ENCODE measurements at regions not wholly inside any gene's neighbourhood (a gene's known extent, or its start where the extent isn't known, plus 50 kb on each side); places are given as distances from the start of the nearest gene placed in this dataset.

DNA sequence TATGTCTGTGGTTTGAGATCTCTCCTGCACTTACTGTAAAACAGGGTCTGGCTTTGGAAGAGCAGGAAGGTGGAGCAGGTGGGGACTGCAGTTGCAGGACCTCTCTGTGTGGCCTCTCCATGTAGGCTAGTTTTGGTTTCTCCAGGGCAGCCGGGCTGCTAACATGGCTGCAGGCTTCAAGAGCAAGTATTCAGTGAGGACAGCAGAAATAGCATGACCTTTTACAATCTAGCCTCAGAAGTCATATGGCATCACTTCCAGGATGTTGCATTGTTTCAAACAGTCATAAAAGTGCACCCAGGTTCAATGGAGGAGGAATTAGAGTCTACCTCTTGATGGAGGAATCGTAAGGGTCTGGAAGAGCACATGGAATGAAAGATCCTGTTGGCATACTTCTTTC lies 728.7 kb downstream of the NTRK3 start:
- RAD21 ChIA-PET (ENCODE audit: low non-redundant PET in 1 of 2, low total read pairs in 2 of 2, uncharacterized antibody in 2 of 2, unreplicated experiment in 2 of 2): no interaction called here
- Histone ChIP-seq H3K4me2 (ENCODE audit: low read length) (no peak overlapping the region), H3K79me2 (ENCODE audit: insufficient read depth, low read length) (no peaks in the 10 kb centered on the region), H3K27me3 (ENCODE audit: insufficient read depth, low read length) (no peaks in the 10 kb centered on the region), H3K9me3 (ENCODE audit: control insufficient read depth in 1 of 2, insufficient read depth in 1 of 2, low read depth in 1 of 2, low read length in 2 of 2) (peaks cover 11 to 22% of the 10 kb centered on the region in 2 experiments; a peak in 2 of 4 replicates), H2AFZ (ENCODE audit: low read depth, low read length, poor library complexity, severe bottlenecking) (no peak overlapping the region), H3K9me2 (ENCODE audit: insufficient read depth) (no peaks in the 10 kb centered on the region), H4K20me1 (ENCODE audit: insufficient read depth) (no peaks in the 10 kb centered on the region), H3K4me3 (replicated peaks in 1 of 2; ENCODE audit: low read depth in 1 of 2, low read length in 2 of 2) (no peak overlapping the region), H3K27ac (ENCODE audit: low read depth, low read length) (no peak overlapping the region), H3K36me3 (ENCODE audit: control insufficient read depth in 1 of 2, insufficient read depth in 2 of 2, low read length in 2 of 2) (no peaks in the 10 kb centered on the region), H3K9ac (ENCODE audit: low read length) (no peak overlapping the region), H3K4me1 (ENCODE audit: control insufficient read depth in 1 of 2, insufficient read depth in 2 of 2, low read length in 2 of 2) (no peaks in the 10 kb centered on the region)
- ATAC-seq (no peak), DNase-seq (ENCODE audit: low read depth, low spot score) (no peak)
- BruUV-seq (replicated peaks): no TSS peak
- TF ChIP-seq SP1 (IDR thresholded peaks at IDR 0.05; ENCODE audit: low read depth): no peak
- no peak for TF ChIP-seq YY1 (IDR thresholded peaks at IDR 0.05; ENCODE audit: extremely low read depth, insufficient replicate concordance, low read depth, low read length)
- TF ChIP-seq FOSL1 (IDR thresholded peaks at IDR 0.05; ENCODE audit: low read depth): no peak
- no peak for TF ChIP-seq ZFX (IDR thresholded peaks at IDR 0.05)
- TF ChIP-seq, protein P1, sequence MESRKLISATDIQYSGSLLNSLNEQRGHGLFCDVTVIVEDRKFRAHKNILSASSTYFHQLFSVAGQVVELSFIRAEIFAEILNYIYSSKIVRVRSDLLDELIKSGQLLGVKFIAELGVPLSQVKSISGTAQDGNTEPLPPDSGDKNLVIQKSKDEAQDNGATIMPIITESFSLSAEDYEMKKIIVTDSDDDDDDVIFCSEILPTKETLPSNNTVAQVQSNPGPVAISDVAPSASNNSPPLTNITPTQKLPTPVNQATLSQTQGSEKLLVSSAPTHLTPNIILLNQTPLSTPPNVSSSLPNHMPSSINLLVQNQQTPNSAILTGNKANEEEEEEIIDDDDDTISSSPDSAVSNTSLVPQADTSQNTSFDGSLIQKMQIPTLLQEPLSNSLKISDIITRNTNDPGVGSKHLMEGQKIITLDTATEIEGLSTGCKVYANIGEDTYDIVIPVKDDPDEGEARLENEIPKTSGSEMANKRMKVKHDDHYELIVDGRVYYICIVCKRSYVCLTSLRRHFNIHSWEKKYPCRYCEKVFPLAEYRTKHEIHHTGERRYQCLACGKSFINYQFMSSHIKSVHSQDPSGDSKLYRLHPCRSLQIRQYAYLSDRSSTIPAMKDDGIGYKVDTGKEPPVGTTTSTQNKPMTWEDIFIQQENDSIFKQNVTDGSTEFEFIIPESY (IDR thresholded peaks at IDR 0.05; ENCODE audit: extremely low read depth, insufficient replicate concordance, low read length): no peak
- TF ChIP-seq RAD21 (IDR thresholded peaks at IDR 0.05; ENCODE audit: low read depth): no peak
- TF ChIP-seq SRF (IDR thresholded peaks at IDR 0.05; ENCODE audit: low read depth): no peak
- TF ChIP-seq EGR1 (IDR thresholded peaks at IDR 0.05; ENCODE audit: low read depth): no peak
- no peak for TF ChIP-seq EZH2 (IDR thresholded peaks at IDR 0.05)
- no peak for TF ChIP-seq ZNF274 (IDR thresholded peaks at IDR 0.05; ENCODE audit: low read depth, low read length)
- no peak for TF ChIP-seq CBX3 (IDR thresholded peaks at IDR 0.05; ENCODE audit: low read depth)
- TF ChIP-seq, protein P2, sequence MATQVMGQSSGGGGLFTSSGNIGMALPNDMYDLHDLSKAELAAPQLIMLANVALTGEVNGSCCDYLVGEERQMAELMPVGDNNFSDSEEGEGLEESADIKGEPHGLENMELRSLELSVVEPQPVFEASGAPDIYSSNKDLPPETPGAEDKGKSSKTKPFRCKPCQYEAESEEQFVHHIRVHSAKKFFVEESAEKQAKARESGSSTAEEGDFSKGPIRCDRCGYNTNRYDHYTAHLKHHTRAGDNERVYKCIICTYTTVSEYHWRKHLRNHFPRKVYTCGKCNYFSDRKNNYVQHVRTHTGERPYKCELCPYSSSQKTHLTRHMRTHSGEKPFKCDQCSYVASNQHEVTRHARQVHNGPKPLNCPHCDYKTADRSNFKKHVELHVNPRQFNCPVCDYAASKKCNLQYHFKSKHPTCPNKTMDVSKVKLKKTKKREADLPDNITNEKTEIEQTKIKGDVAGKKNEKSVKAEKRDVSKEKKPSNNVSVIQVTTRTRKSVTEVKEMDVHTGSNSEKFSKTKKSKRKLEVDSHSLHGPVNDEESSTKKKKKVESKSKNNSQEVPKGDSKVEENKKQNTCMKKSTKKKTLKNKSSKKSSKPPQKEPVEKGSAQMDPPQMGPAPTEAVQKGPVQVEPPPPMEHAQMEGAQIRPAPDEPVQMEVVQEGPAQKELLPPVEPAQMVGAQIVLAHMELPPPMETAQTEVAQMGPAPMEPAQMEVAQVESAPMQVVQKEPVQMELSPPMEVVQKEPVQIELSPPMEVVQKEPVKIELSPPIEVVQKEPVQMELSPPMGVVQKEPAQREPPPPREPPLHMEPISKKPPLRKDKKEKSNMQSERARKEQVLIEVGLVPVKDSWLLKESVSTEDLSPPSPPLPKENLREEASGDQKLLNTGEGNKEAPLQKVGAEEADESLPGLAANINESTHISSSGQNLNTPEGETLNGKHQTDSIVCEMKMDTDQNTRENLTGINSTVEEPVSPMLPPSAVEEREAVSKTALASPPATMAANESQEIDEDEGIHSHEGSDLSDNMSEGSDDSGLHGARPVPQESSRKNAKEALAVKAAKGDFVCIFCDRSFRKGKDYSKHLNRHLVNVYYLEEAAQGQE (IDR thresholded peaks at IDR 0.05; ENCODE audit: low read depth): no peak
- TF ChIP-seq POLR2A (IDR thresholded peaks at IDR 0.05; ENCODE audit: borderline replicate concordance, extremely low read depth, insufficient read depth, insufficient read length): no peak
- TF ChIP-seq, protein P3, sequence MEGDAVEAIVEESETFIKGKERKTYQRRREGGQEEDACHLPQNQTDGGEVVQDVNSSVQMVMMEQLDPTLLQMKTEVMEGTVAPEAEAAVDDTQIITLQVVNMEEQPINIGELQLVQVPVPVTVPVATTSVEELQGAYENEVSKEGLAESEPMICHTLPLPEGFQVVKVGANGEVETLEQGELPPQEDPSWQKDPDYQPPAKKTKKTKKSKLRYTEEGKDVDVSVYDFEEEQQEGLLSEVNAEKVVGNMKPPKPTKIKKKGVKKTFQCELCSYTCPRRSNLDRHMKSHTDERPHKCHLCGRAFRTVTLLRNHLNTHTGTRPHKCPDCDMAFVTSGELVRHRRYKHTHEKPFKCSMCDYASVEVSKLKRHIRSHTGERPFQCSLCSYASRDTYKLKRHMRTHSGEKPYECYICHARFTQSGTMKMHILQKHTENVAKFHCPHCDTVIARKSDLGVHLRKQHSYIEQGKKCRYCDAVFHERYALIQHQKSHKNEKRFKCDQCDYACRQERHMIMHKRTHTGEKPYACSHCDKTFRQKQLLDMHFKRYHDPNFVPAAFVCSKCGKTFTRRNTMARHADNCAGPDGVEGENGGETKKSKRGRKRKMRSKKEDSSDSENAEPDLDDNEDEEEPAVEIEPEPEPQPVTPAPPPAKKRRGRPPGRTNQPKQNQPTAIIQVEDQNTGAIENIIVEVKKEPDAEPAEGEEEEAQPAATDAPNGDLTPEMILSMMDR (IDR thresholded peaks at IDR 0.05 in 2 of 3, conservative IDR thresholded peaks at IDR 0.05 in 1 of 3; ENCODE audit: borderline replicate concordance in 1 of 3, insufficient read depth in 1 of 3, low read depth in 2 of 3, low read length in 2 of 3): no peak
- TF ChIP-seq TCF7L2 (IDR thresholded peaks at IDR 0.05; ENCODE audit: borderline replicate concordance, extremely low read depth, insufficient read depth, insufficient read length): no peak
- no peak for TF ChIP-seq EZH2phosphoT487 (IDR thresholded peaks at IDR 0.05; ENCODE audit: borderline replicate concordance)
- TF ChIP-seq SIN3A (IDR thresholded peaks at IDR 0.05; ENCODE audit: low read depth): no peak
- TF ChIP-seq, protein P4, sequence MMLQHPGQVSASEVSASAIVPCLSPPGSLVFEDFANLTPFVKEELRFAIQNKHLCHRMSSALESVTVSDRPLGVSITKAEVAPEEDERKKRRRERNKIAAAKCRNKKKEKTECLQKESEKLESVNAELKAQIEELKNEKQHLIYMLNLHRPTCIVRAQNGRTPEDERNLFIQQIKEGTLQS (IDR thresholded peaks at IDR 0.05): no peak
- no peak for TF ChIP-seq CEBPB (IDR thresholded peaks at IDR 0.05; ENCODE audit: low read depth)
- TF ChIP-seq POLR2AphosphoS5 (IDR thresholded peaks at IDR 0.05; ENCODE audit: low read depth, low read length): no peak
- intact Hi-C loops (cut with micrococcal nuclease): no loop called here
- POLR2A ChIA-PET: no interaction called here
- CTCF ChIA-PET: no interaction called here
